GM12878 (cell line): ENCODE measurements at regions not wholly inside any gene's neighbourhood (a gene's known extent, or its start where the extent isn't known, plus 50 kb on each side); places are given as distances from the start of the nearest gene placed in this dataset.

Experiments
- CBX3 ChIP-seq: fragments of 200-600 bp; sonication (generic); IDR thresholded peaks from 2 replicates; pipeline ENCODE4 v1.6.1; 2016; ENCODE audit warnings: low read depth, borderline replicate concordance
- CHD2 ChIP-seq: IDR thresholded peaks from 2 replicates; pipeline ENCODE4 v1.6.1; 2011; ENCODE audit warnings: low read depth, low read length, improper control_type of control experiment, borderline replicate concordance
- CREM ChIP-seq: IDR thresholded peaks from 2 replicates; pipeline ENCODE4 v1.6.1; 2014; ENCODE audit warnings: antibody characterized with exemption, low read depth
- IKZF2 ChIP-seq, 2 experiments: fragments of 450-650 bp; IDR thresholded peaks; 2 replicates each; pipeline ENCODE4 v1.6.1; 2017; ENCODE audit warnings: mild to moderate bottlenecking in 2 of 2, moderate library complexity in 2 of 2
- IRF5 ChIP-seq: fragments of 450-650 bp; IDR thresholded peaks from 2 replicates; pipeline ENCODE4 v1.6.1; 2017; ENCODE audit warnings: borderline replicate concordance
- JUNB ChIP-seq: IDR thresholded peaks from 2 replicates; pipeline ENCODE4 v1.6.1; 2016; ENCODE audit warnings: antibody characterized with exemption, mild to moderate bottlenecking
- PBX3 ChIP-seq: IDR thresholded peaks from 2 replicates; pipeline ENCODE4 v1.6.1; 2011; ENCODE audit warnings: mild to moderate bottlenecking, low read depth, low read length, moderate library complexity; ENCODE audit not compliant: insufficient replicate concordance
- SIN3A ChIP-seq: IDR thresholded peaks from 2 replicates; pipeline ENCODE4 v1.6.1; 2012; ENCODE audit warnings: low read depth, low read length, improper control_type of control experiment
- SKIL ChIP-seq: fragments of 450-650 bp; IDR thresholded peaks from 2 replicates; pipeline ENCODE4 v1.6.1; 2017; ENCODE audit warnings: mild to moderate bottlenecking, low read depth, inconsistent platforms; ENCODE audit not compliant: poor library complexity, severe bottlenecking
- TCF7 ChIP-seq: IDR thresholded peaks from 2 replicates; pipeline ENCODE4 v1.6.1; 2014; ENCODE audit warnings: antibody characterized with exemption, borderline replicate concordance
- YY1 ChIP-seq: IDR thresholded peaks from 2 replicates; pipeline ENCODE4 v1.6.1; 2011; ENCODE audit warnings: low read depth, mild to moderate bottlenecking, low read length
- ZNF384 ChIP-seq: IDR thresholded peaks from 2 replicates; pipeline ENCODE4 v1.6.1; 2012; ENCODE audit warnings: low read depth, mild to moderate bottlenecking, low read length, improper control_type of control experiment, borderline replicate concordance
- TF ChIP-seq, protein P1 (sequence below): fragments of 450-650 bp; IDR thresholded peaks from 2 replicates; pipeline ENCODE4 v1.6.1; 2016; ENCODE audit warnings: mild to moderate bottlenecking
- TF ChIP-seq, protein P2 (sequence below): IDR thresholded peaks from 2 replicates; pipeline ENCODE4 v1.6.1; 2011; ENCODE audit warnings: borderline replicate concordance, low read depth, mild to moderate bottlenecking, moderate library complexity, mixed read lengths, low read length; ENCODE audit not compliant: insufficient read depth; ENCODE audit errors: extremely low read length
- TF ChIP-seq, protein P3 (sequence below): fragments of 450-650 bp; IDR thresholded peaks from 2 replicates; pipeline ENCODE4 v1.6.1; 2016; ENCODE audit warnings: mild to moderate bottlenecking, moderate library complexity, borderline replicate concordance
- TF ChIP-seq, protein P4 (sequence below): IDR thresholded peaks from 2 replicates; pipeline ENCODE4 v1.6.1; 2011; ENCODE audit warnings: low read depth, mild to moderate bottlenecking, low read length, moderate library complexity, borderline replicate concordance; ENCODE audit errors: extremely low read depth

GRCh38 chr5:71782771-71783770 lies 64.0 kb downstream of the CARTPT start (continued):
- TF ChIP-seq CBX3 (no peak), IKZF2 (IDR thresholded peaks at IDR 0.05) (peak; percentile 44 to 54; a peak in 2 of 4 replicates), IRF5 (no peak), SIN3A (no peak), SKIL (peak; percentile 72), PBX3 (peak; percentile 89), CREM (0 out of 2 replicates have a peak, but pooled peaks have one; percentile 35), CHD2 (no peak), YY1 (peak; percentile 72; the same call in 1 of the 2 replicates), ZNF384 (peak; percentile 40; the same call in 1 of the 2 replicates), TCF7 (0 out of 2 replicates have a peak, but pooled peaks have one; percentile 18), JUNB (no peak)
- TF ChIP-seq, protein P1, sequence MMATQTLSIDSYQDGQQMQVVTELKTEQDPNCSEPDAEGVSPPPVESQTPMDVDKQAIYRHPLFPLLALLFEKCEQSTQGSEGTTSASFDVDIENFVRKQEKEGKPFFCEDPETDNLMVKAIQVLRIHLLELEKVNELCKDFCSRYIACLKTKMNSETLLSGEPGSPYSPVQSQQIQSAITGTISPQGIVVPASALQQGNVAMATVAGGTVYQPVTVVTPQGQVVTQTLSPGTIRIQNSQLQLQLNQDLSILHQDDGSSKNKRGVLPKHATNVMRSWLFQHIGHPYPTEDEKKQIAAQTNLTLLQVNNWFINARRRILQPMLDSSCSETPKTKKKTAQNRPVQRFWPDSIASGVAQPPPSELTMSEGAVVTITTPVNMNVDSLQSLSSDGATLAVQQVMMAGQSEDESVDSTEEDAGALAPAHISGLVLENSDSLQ: peak; percentile 96
- TF ChIP-seq, protein P2, sequence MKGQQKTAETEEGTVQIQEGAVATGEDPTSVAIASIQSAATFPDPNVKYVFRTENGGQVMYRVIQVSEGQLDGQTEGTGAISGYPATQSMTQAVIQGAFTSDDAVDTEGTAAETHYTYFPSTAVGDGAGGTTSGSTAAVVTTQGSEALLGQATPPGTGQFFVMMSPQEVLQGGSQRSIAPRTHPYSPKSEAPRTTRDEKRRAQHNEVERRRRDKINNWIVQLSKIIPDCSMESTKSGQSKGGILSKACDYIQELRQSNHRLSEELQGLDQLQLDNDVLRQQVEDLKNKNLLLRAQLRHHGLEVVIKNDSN: no peak
- TF ChIP-seq, protein P3, sequence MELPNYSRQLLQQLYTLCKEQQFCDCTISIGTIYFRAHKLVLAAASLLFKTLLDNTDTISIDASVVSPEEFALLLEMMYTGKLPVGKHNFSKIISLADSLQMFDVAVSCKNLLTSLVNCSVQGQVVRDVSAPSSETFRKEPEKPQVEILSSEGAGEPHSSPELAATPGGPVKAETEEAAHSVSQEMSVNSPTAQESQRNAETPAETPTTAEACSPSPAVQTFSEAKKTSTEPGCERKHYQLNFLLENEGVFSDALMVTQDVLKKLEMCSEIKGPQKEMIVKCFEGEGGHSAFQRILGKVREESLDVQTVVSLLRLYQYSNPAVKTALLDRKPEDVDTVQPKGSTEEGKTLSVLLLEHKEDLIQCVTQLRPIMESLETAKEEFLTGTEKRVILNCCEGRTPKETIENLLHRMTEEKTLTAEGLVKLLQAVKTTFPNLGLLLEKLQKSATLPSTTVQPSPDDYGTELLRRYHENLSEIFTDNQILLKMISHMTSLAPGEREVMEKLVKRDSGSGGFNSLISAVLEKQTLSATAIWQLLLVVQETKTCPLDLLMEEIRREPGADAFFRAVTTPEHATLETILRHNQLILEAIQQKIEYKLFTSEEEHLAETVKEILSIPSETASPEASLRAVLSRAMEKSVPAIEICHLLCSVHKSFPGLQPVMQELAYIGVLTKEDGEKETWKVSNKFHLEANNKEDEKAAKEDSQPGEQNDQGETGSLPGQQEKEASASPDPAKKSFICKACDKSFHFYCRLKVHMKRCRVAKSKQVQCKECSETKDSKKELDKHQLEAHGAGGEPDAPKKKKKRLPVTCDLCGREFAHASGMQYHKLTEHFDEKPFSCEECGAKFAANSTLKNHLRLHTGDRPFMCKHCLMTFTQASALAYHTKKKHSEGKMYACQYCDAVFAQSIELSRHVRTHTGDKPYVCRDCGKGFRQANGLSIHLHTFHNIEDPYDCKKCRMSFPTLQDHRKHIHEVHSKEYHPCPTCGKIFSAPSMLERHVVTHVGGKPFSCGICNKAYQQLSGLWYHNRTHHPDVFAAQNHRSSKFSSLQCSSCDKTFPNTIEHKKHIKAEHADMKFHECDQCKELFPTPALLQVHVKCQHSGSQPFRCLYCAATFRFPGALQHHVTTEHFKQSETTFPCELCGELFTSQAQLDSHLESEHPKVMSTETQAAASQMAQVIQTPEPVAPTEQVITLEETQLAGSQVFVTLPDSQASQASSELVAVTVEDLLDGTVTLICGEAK: peak; percentile 29; the same call in 1 of the 2 replicates
- TF ChIP-seq, protein P4, sequence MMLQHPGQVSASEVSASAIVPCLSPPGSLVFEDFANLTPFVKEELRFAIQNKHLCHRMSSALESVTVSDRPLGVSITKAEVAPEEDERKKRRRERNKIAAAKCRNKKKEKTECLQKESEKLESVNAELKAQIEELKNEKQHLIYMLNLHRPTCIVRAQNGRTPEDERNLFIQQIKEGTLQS: no peak
